HepG2 (cell line): ENCODE measurements at regions not wholly inside any gene's neighbourhood (a gene's known extent, or its start where the extent isn't known, plus 50 kb on each side); places are given as distances from the start of the nearest gene placed in this dataset.

Experiments used
- ATAC-seq: fragments of 200-7000 bp; cut with Tn5 transposase; 3 replicates; pipeline ENCODE4 v1.9.1; 2020; ENCODE audit warnings: mild to moderate bottlenecking, moderate library complexity
- BruUV-seq: library from RNA; stranded (reverse); fragments of 400-500 nt; replicated peaks from 2 replicates; lab custom pipeline; 2021; lab: Mats Ljungman, UMichigan
- CTCF ChIA-PET: fragments of 300-600 bp; formaldehyde crosslinking; extraction: SDS; loops from one replicate; lab custom pipeline; 2021; ENCODE audit warnings: low total read pairs, inconsistent platforms, low intra/inter-chr PET ratio; lab: Yijun Ruan, JAX
- POLR2A ChIA-PET: fragments of 350-600 bp; sonication (Branson Sonifier 250); formaldehyde crosslinking; loops from one replicate; lab custom pipeline; 2020; ENCODE audit warnings: antibody characterized with exemption, inconsistent platforms; lab: Yijun Ruan, JAX
- DNase-seq: peaks from one replicate; pipeline ENCODE4 v3.0.0-alpha.2; 2015; ENCODE audit warnings: low spot score
- FAIRE-seq: peaks from 3 replicates; lab custom pipeline; 2011; peaks lifted over from hg19 to GRCh38; lab: Jason Lieb, UNC
- H2AFZ ChIP-seq: one replicate; pipeline ENCODE4 v1.6.1; 2011; ENCODE audit warnings: low read length, inconsistent platforms
- H3K27ac ChIP-seq: fragments of 300-600 bp; 3 replicates; pipeline ENCODE4 v1.8.0; 2011; ENCODE audit warnings: mixed run types, mild to moderate bottlenecking, mixed read lengths, low read length, inconsistent platforms; ENCODE audit not compliant: insufficient read depth; ENCODE audit errors: extremely low read length
- H3K27me3 ChIP-seq, 2 experiments: fragments of 200-600 bp in 1 of 2; 2 replicates in 1 of 2; 3 replicates in 1 of 2; pipeline versions ENCODE4 v1.6.0 to v1.8.0; 2011; ENCODE audit warnings: low read length in 2 of 2, mild to moderate bottlenecking in 2 of 2, moderate library complexity in 2 of 2, inconsistent platforms in 1 of 2; ENCODE audit not compliant: insufficient read depth in 2 of 2, control insufficient read depth in 1 of 2
- H3K36me3 ChIP-seq, 2 experiments: fragments of 200-600 bp in 1 of 2; replicated peaks in 1 of 2; 2 replicates in 1 of 2; 3 replicates in 1 of 2; pipeline versions ENCODE4 v1.5.1 to v1.8.0; 2011; ENCODE audit warnings: low read length in 2 of 2, inconsistent platforms in 1 of 2; ENCODE audit not compliant: insufficient read depth in 2 of 2, control insufficient read depth in 1 of 2
- H3K4me1 ChIP-seq: 2 replicates; pipeline ENCODE4 v1.5.1; 2012; ENCODE audit warnings: low read length, inconsistent platforms; ENCODE audit not compliant: insufficient read depth
- H3K4me2 ChIP-seq: 2 replicates; pipeline ENCODE4 v1.6.0; 2011; ENCODE audit warnings: low read depth, low read length, inconsistent platforms
- H3K4me3 ChIP-seq, 3 experiments: fragments of 200-600 bp in 1 of 3; sonication (generic), shearing (Covaris generic) in 1 of 3; replicated peaks in 1 of 3; 2 replicates each; pipeline ENCODE4 v1.5.1; 2011 to 2016; ENCODE audit warnings: low read length in 3 of 3, inconsistent platforms in 2 of 3, low read depth in 2 of 3, mild to moderate bottlenecking in 2 of 3, control low read depth in 1 of 3, mixed read lengths in 1 of 3; ENCODE audit not compliant: insufficient read depth in 1 of 3
- H3K79me2 ChIP-seq: one replicate; pipeline ENCODE4 v1.6.1; 2011; ENCODE audit warnings: low read length, inconsistent platforms; ENCODE audit not compliant: insufficient read depth
- H3K9ac ChIP-seq: 2 replicates; pipeline ENCODE4 v1.6.0; 2011; ENCODE audit warnings: mild to moderate bottlenecking, low read depth, low read length, inconsistent platforms; ENCODE audit not compliant: insufficient read depth
- H3K9me3 ChIP-seq: 2 replicates; pipeline ENCODE4 v1.5.1; 2012; ENCODE audit warnings: mild to moderate bottlenecking, low read length
- H4K20me1 ChIP-seq: 2 replicates; pipeline ENCODE4 v1.6.0; 2011; ENCODE audit warnings: inconsistent platforms, mild to moderate bottlenecking, low read length, moderate library complexity; ENCODE audit not compliant: insufficient read depth
- CEBPG ChIP-seq: IDR thresholded peaks from 2 replicates; pipeline ENCODE4 v1.6.1; 2016
- EEA1 ChIP-seq: sonication (generic); formaldehyde crosslinking; IDR thresholded peaks from 2 replicates; pipeline ENCODE4 v1.5.1; 2020; ENCODE audit warnings: mild to moderate bottlenecking, missing genetic modification reagents, borderline replicate concordance
- FOXO4 ChIP-seq: sonication (generic); formaldehyde crosslinking; conservative IDR thresholded peaks from 2 replicates; pipeline ENCODE4 v1.8.1; 2023; ENCODE audit warnings: missing genetic modification reagents
- IRF2 ChIP-seq: IDR thresholded peaks from 2 replicates; pipeline ENCODE4 v1.6.1; 2018; ENCODE audit warnings: missing genetic modification reagents, missing compliant biosample characterization
- KLF13 ChIP-seq: sonication (generic); formaldehyde crosslinking; IDR thresholded peaks from 2 replicates; pipeline ENCODE4 v1.4.0; 2020; ENCODE audit warnings: mild to moderate bottlenecking, missing genetic modification reagents
- LCORL ChIP-seq, 2 experiments: fragments of 450-650 bp in 1 of 2; sonication (generic) in 1 of 2; formaldehyde crosslinking in 1 of 2; IDR thresholded peaks; 2 replicates each; pipeline versions ENCODE4 v1.5.0 to v1.6.1; 2017 to 2020; ENCODE audit warnings: antibody characterized with exemption in 1 of 2, missing genetic modification reagents in 1 of 2
- RXRA ChIP-seq: sonication (generic); formaldehyde crosslinking; IDR thresholded peaks from 2 replicates; pipeline ENCODE4 v1.5.1; 2020; ENCODE audit warnings: missing genetic modification reagents
- SNAI1 ChIP-seq: sonication (generic); formaldehyde crosslinking; IDR thresholded peaks from 2 replicates; pipeline ENCODE4 v1.5.0; 2020; ENCODE audit warnings: mild to moderate bottlenecking, missing genetic modification reagents, borderline replicate concordance
- ZNF160 ChIP-seq: sonication (generic); formaldehyde crosslinking; IDR thresholded peaks from 2 replicates; pipeline ENCODE4 v1.8.0; 2022; ENCODE audit warnings: mild to moderate bottlenecking, inconsistent platforms, missing genetic modification reagents
- ZNF703 ChIP-seq: sonication (generic); formaldehyde crosslinking; IDR thresholded peaks from 2 replicates; pipeline ENCODE4 v1.5.1; 2020; ENCODE audit warnings: missing genetic modification reagents, mild to moderate bottlenecking, moderate library complexity, borderline replicate concordance
- ZUFSP ChIP-seq: sonication (generic); formaldehyde crosslinking; IDR thresholded peaks from 2 replicates; pipeline ENCODE4 v1.9.0; 2021; ENCODE audit warnings: missing genetic modification reagents, mild to moderate bottlenecking, borderline replicate concordance
- WGBS: methylation state at CpG from one replicate; pipeline ENCODE4 v1.1.6; 2017; ENCODE audit warnings: low lambda C conversion rate; 5-methylcytosine and 5-hydroxymethylcytosine counted together
- in situ Hi-C: cut with HindIII; loops from 2 replicates; pipeline ENCODE4 v1.10.0; 2017; ENCODE audit warnings: low pct_unique_long_range_greater_than_20kb; ENCODE audit not compliant: extremely low pct_ligation_motif_present
- intact Hi-C: fragments of 100-400 bp; cut with micrococcal nuclease; formaldehyde crosslinking; loops from one replicate; pipeline ENCODE4 v1.10.0; 2022; ENCODE audit not compliant: unreplicated experiment
- TF ChIP-seq, protein P1 (sequence below), 2 experiments: fragments of 450-650 bp in 1 of 2; sonication (generic) in 1 of 2; formaldehyde crosslinking; IDR thresholded peaks; 2 replicates each; pipeline versions ENCODE4 v1.5.0 to v1.8.0; 2020 to 2022; ENCODE audit warnings: mild to moderate bottlenecking in 1 of 2, missing genetic modification reagents in 1 of 2
- TF ChIP-seq, protein P2 (sequence below): sonication (generic); formaldehyde crosslinking; IDR thresholded peaks from 2 replicates; pipeline ENCODE4 v1.8.1; 2023; ENCODE audit warnings: mild to moderate bottlenecking, moderate library complexity, missing genetic modification reagents

DNA sequence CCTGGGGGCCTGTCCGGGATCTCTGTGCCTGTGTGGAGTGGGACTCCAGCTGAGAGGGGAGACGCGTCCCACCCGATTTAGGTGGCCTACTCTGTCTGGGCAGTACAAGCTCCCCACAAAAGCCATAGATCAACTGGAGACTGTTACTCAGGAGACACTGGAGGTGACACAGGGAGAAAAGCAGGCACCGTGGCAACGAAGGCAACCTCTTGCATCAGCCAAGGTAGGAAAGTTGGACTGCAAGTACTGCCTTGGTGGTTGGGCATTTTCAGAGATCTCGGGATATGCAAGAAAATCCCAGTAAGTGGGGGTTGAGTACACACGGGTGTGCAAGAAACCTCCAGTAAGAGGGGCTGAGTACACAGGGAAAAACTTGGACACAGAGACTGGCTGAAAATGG is 1060.0 kb upstream of the MIR17HG start:
- no peaks in the 10 kb centered on the region for H3K4me1 ChIP-seq
- no peak overlapping the region for H2AFZ ChIP-seq
- ChIA-PET CTCF (no interaction called here), POLR2A (no interaction called here)
- H3K9ac ChIP-seq = no peak overlapping the region
- intact Hi-C loops (no loop called here), in situ Hi-C loops (no loop called here)
- TF ChIP-seq, protein P1, sequence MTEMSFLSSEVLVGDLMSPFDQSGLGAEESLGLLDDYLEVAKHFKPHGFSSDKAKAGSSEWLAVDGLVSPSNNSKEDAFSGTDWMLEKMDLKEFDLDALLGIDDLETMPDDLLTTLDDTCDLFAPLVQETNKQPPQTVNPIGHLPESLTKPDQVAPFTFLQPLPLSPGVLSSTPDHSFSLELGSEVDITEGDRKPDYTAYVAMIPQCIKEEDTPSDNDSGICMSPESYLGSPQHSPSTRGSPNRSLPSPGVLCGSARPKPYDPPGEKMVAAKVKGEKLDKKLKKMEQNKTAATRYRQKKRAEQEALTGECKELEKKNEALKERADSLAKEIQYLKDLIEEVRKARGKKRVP (CRISPR knock-in tag; IDR thresholded peaks at IDR 0.05) = peak in 1 of 2 experiments; percentile 71; a peak in 2 of 4 replicates
- no peak for TF ChIP-seq RXRA (CRISPR knock-in tag)
- DNase-seq = no peak
- no peaks in the 10 kb centered on the region for H3K27me3 ChIP-seq
- H3K4me3 ChIP-seq = no peak overlapping the region
- no peaks in the 10 kb centered on the region for H3K36me3 ChIP-seq
- peaks cover 15% of the 10 kb centered on the region; the same call in 1 of the 2 replicates for H3K9me3 ChIP-seq
- H4K20me1 ChIP-seq = no peaks in the 10 kb centered on the region
- ATAC-seq = no peak
- no TSS peak for BruUV-seq
- H3K79me2 ChIP-seq = no peaks in the 10 kb centered on the region
- 3% methylated on average over 4 of the region's 8 CpGs for WGBS
- H3K4me2 ChIP-seq = no peak overlapping the region
- H3K27ac ChIP-seq = no peak overlapping the region
- no peak for FAIRE-seq

- Histone ChIP-seq H3K79me2 (no peaks in the 10 kb centered on the region), H3K4me1 (no peaks in the 10 kb centered on the region), H3K9me3 (peaks cover 18% of the 10 kb centered on the region; the same call in 1 of the 2 replicates), H3K27ac (no peak overlapping the region), H3K9ac (no peak overlapping the region), H3K4me3 (no peak overlapping the region), H3K36me3 (no peaks in the 10 kb centered on the region), H3K4me2 (no peak overlapping the region), H2AFZ (no peak overlapping the region), H3K27me3 (no peaks in the 10 kb centered on the region), H4K20me1 (no peaks in the 10 kb centered on the region)
- POLR2A ChIA-PET = no interaction called here
- in situ Hi-C loops (no loop called here), intact Hi-C loops (no loop called here)
- CTCF ChIA-PET = no interaction called here
- FAIRE-seq (no peak), ATAC-seq (no peak), DNase-seq (no peak)
- BruUV-seq = no TSS peak
- WGBS = 21% methylated on average over 7 of the region's 7 CpGs
- TF ChIP-seq IRF2 (CRISPR knock-in tag) (no peak), LCORL (IDR thresholded peaks at IDR 0.05) (no peak), LCORL (CRISPR knock-in tag; IDR thresholded peaks at IDR 0.05) (no peak), SNAI1 (CRISPR knock-in tag) (no peak), EEA1 (CRISPR knock-in tag) (no peak), ZNF703 (CRISPR knock-in tag) (no peak), FOXO4 (no peak), ZNF160 (CRISPR knock-in tag) (no peak), KLF13 (CRISPR knock-in tag) (no peak), CEBPG (CRISPR knock-in tag) (no peak), ZUFSP (CRISPR knock-in tag) (no peak)
- TF ChIP-seq, protein P2, sequence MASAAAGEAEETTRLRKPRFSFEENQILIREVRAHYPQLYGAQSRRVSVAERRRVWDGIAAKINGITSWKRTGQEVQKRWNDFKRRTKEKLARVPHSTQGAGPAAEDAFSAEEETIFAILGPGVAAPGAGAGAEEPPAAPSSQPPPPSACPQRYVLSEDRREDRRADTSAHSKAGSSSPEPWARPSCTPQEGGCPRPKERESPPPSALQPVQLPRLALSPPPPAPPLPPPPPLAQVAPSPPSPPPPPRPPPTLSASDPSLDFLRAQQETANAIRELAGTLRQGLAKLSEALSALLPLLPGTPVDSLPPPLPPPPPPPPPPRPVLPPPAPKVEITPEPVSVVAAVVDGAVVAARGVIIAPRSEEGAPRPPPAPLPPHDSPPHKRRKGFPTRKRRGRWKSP (CRISPR knock-in tag) = no peak
Measured at GRCh38 chr13:90293793-90294361, 1053.6 kb upstream of the MIR17HG start.
